GM18951 (cell line): ENCODE measurements at regions not wholly inside any gene's neighbourhood (a gene's known extent, or its start where the extent isn't known, plus 50 kb on each side); places are given as distances from the start of the nearest gene placed in this dataset.

ENCODE experiments used
- POLR2A ChIP-seq: IDR thresholded peaks from 4 replicates; pipeline ENCODE4 v1.6.1; 2011; ENCODE audit warnings: mild to moderate bottlenecking; ENCODE audit not compliant: insufficient read length, insufficient read depth; ENCODE audit errors: extremely low read depth
- in situ Hi-C: fragments of 300-500 bp; cut with MboI; formaldehyde crosslinking; loops from one replicate; pipeline ENCODE4 v1.12.0; 2022; ENCODE audit warnings: low sequenced_read_pairs, mixed read lengths, inconsistent platforms; ENCODE audit not compliant: unreplicated experiment

GRCh38 chr4:137631605-137632004 is 99.3 kb upstream of the PCDH18 start:
- TF ChIP-seq POLR2A = no peak

GRCh38 chr4:137630252-137630651 is 98.0 kb upstream of the PCDH18 start:
- no peak for TF ChIP-seq POLR2A
- in situ Hi-C loops = no loop called here

More at GRCh38 chr4:137631605-137632004, 99.3 kb upstream of the PCDH18 start:
- in situ Hi-C loops = no loop called here

GRCh38 chr4:137627739-137628460 is 95.6 kb upstream of the PCDH18 start:
- in situ Hi-C loops = no loop called here
- TF ChIP-seq POLR2A = no peak

- TF ChIP-seq POLR2A = no peak
- in situ Hi-C loops = no loop called here
Measured at GRCh38 chr4:137626942-137627738, 94.8 kb upstream of the PCDH18 start.

- in situ Hi-C loops = no loop called here
- no peak for TF ChIP-seq POLR2A
Measured at GRCh38 chr4:137623013-137623412, 90.7 kb upstream of the PCDH18 start.

GRCh38 chr4:137621056-137621455 is 88.8 kb upstream of the PCDH18 start:
- TF ChIP-seq POLR2A = no peak
- in situ Hi-C loops = no loop called here

- no peak for TF ChIP-seq POLR2A
- in situ Hi-C loops = no loop called here
Measured at GRCh38 chr4:137614491-137614890, 82.2 kb upstream of the PCDH18 start.

- TF ChIP-seq POLR2A = no peak
- in situ Hi-C loops = no loop called here
Measured at GRCh38 chr4:137611998-137612700, 79.9 kb upstream of the PCDH18 start.

GRCh38 chr4:137610960-137611359 is 78.7 kb upstream of the PCDH18 start:
- in situ Hi-C loops = no loop called here

GRCh38 chr4:137609718-137610430 is 77.6 kb upstream of the PCDH18 start:
- in situ Hi-C loops = no loop called here
- TF ChIP-seq POLR2A = no peak

More at GRCh38 chr4:137610960-137611359, 78.7 kb upstream of the PCDH18 start:
- TF ChIP-seq POLR2A = no peak

- in situ Hi-C loops = no loop called here
Measured at GRCh38 chr4:137608085-137608484, 75.8 kb upstream of the PCDH18 start.

GRCh38 chr4:137602436-137602835 is 70.1 kb upstream of the PCDH18 start:
- no peak for TF ChIP-seq POLR2A
- in situ Hi-C loops = no loop called here

More at GRCh38 chr4:137608085-137608484, 75.8 kb upstream of the PCDH18 start:
- TF ChIP-seq POLR2A = no peak

- TF ChIP-seq POLR2A = no peak
- in situ Hi-C loops = no loop called here
Measured at GRCh38 chr4:137601934-137602333, 69.6 kb upstream of the PCDH18 start.
